GM21381 (cell line): ENCODE measurements at regions not wholly inside any gene's neighbourhood (a gene's known extent, or its start where the extent isn't known, plus 50 kb on each side); places are given as distances from the start of the nearest gene placed in this dataset.
"Not testable (repeated sequence)": the region's sequence is repeated elsewhere in the genome, so short reads cannot be mapped to it uniquely, and the experiment has no call there.

Experiments
- ATAC-seq: cut with Tn5 transposase; IDR thresholded peaks from one replicate; pipeline ENCODE4 v1.9.1; 2021; ENCODE audit warnings: mild to moderate bottlenecking, moderate library complexity; ENCODE audit not compliant: unreplicated experiment

- not testable (repeated sequence) for ATAC-seq
Measured at GRCh38 chrX:1105031-1105430, 107.4 kb downstream of the CRLF2 start.

GRCh38 chrX:1103360-1103759 lies 109.1 kb downstream of the CRLF2 start:
- no peak for ATAC-seq

GRCh38 chrX:1102786-1103185 lies 109.7 kb downstream of the CRLF2 start:
- ATAC-seq, result no peak

- ATAC-seq, result not testable (repeated sequence)
Measured at GRCh38 chrX:1102221-1102620, 110.2 kb downstream of the CRLF2 start.

DNA sequence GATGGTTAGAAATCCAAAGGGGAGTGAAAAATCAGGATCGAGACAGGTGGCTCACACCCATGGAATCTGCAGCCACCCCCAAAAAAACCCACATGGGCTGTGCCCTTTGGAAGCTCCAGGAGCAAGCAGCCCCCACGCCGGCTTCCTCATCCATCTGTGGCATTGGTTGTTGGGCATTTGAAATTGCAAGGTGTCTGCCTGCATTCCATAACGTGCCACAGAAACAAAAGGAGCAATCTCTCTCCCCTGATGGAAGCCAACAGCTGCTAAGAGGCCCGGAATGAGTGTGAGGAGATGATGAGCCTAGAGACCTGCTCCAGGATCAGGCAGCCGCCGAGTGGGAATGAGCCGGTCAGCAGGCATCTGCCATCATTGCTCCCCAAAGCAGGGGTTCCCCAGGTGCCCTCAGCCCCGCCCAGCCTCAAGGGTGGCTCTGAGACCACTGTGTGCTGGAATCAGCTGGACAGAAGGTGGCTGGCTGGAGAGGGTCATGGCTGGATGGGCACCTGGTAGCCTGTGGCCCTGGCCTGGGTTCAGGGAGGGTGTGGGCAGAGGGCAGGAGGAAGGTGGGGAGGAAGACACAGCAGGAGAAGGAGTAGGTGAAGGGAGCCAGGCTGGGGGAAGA lies 113.2 kb downstream of the CRLF2 start:
- no peak for ATAC-seq

DNA sequence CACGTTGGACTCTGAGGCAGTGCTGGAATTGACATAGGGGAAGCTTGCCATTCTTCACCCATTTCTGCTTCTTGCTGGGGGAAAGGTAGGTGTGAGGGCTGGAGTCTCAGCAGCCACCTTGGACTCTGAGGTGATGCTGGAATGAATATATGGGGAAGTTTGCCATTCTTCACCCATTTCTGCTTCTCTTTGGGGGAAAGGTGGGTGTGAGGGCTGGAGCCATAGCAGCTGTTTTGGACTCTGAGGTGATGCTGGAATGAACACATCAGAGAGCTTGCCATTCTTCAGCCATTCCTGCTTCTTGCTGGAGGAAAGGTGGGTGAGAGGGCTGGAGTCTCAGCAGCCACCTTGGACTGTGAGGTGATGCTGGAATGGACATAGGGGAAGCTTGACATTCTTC lies 115.1 kb downstream of the CRLF2 start:
- no peak for ATAC-seq

DNA sequence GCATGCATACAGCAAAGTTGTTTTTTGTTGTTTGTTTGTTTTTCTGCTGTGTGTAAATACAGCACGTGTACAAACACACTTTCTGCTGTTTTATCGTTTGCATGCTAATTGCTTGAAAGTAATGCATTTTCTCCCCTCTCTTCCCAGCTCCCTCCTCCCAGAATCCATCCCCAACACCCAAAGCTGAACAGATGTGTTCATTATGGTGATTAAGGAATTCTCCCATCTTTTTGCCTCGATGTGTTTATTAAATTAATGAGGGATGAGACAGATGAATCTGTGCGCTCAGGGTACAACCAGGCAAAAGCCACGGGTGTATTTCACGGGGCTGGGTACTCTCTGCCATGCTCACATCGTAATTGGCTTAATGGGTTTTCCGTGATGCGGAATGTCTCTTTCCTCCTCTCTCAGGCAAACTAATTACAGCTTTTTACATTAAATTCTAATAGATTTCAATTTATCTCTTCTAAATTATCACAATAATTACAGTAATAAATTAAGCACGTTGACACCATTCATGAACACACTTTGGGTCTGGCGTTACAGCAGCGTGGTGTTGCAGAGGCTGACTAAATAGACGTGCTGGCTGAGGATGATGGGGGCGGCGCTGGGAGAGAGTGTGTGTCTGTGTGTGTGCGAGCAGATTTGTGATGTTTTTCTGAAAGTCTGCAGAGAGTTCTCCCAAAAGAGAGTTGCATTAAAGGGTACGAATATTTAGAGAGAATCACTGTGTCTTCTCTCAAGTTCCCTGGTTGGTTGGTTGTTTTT lies 117.7 kb downstream of the CRLF2 start:
- ATAC-seq, result no peak

- no peak for ATAC-seq
Measured at GRCh38 chrX:1093586-1094421, 118.6 kb downstream of the CRLF2 start.

GRCh38 chrX:1093121-1093520 lies 119.3 kb downstream of the CRLF2 start:
- no peak for ATAC-seq

DNA sequence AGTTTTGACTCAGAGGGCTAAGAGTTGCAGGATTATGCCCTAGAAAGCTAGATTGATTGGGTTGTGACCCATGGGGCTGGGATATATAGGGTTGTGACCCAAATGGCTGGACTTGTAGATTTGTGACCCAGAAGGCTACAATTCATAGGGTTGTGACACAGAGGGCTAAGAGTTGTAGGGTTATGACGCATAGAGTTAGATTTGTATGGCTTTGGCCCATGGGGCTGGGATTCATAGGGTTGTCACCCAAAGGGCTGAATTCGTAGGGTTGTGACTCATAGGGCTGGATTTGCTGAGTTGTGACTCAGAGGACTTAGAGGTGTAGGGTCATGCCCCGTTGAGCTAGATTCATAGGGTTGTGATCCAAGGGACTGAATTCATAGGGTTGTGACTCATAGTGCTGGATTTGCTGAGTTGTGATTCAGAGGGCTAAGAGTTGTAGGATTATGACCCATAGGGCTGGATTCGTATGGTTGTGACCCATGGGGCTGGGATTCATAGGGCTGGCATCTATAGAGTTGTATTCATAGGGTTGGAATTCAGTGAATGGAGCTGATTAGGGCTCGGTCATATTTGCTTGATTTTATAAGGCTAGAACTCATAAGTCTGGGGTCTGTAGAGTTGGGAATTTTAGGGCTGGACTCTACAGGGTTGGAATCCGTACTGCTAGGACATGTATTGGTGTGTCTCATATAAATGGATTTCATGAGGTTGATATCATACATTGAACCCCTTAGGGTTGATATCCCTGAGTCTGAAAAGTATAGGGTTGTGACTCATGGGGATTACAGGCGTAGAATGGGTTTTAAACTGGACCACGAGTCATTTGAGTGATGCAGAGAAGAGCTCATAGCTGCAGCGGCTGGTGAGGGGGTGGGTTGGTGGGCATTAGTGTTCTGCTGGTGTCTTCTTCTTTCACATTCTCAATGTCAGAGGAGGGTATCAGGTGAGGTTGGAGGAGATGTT lies 125.7 kb downstream of the CRLF2 start:
- ATAC-seq, result no peak

DNA sequence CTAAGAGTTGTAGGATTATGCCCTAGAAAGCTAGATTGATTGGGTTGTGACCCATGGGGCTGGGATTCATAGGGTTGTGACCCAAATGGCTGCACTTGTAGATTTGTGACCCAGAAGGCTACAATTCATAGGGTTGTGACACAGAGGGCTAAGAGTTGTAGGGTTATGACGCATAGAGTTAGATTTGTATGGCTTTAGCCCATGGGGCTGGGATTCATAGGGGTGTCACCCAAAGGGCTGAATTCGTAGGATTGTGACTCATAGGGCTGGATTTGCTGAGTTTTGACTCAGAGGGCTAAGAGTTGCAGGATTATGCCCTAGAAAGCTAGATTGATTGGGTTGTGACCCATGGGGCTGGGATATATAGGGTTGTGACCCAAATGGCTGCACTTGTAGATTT lies 126.6 kb downstream of the CRLF2 start:
- ATAC-seq, result not testable (repeated sequence)

GRCh38 chrX:1084689-1085088 lies 127.8 kb downstream of the CRLF2 start:
- no peak for ATAC-seq

- no peak for ATAC-seq
Measured at GRCh38 chrX:1076871-1077651, 135.4 kb downstream of the CRLF2 start.

GRCh38 chrX:1075741-1076140 lies 136.7 kb downstream of the CRLF2 start:
- ATAC-seq, result no peak

GRCh38 chrX:1075156-1075555 lies 137.3 kb downstream of the CRLF2 start:
- no peak for ATAC-seq

DNA sequence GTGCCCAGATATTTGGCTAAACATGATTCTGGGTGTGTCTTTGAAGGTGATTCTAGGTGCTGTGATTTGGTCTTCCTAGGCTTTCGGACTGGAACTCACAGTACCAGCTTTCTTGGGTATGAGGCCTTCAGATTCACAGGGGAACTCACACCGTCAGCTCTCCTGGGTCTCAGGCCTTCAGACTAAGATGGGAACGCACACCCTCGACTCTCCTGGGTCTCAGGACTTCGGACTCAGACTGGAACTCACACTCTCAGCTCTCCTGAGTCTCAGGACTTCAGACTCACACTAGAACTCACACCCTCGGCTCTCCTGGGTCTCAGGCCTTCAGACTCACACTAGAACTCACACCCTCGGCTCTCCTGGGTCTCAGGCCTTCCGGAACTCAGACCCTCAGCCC lies 137.7 kb downstream of the CRLF2 start:
- no peak for ATAC-seq

DNA sequence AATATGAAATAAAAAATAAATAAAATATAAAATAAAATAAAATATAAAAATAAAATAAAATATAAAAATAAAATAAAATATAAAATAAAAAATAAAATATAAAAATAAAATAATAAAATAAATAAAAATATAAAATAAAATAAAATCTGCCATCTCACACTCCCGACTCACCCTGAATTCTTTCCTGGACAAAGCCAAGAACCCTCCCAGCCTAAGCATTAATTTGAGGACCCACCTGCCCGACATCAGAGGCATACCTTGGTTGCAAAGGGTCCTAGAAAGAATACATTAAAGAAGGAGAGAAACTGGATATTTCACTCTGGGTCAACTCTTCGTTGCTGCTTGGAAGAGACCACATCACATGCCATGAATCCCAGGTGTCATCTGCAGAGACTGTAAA lies 138.3 kb downstream of the CRLF2 start:
- ATAC-seq, result no peak

DNA sequence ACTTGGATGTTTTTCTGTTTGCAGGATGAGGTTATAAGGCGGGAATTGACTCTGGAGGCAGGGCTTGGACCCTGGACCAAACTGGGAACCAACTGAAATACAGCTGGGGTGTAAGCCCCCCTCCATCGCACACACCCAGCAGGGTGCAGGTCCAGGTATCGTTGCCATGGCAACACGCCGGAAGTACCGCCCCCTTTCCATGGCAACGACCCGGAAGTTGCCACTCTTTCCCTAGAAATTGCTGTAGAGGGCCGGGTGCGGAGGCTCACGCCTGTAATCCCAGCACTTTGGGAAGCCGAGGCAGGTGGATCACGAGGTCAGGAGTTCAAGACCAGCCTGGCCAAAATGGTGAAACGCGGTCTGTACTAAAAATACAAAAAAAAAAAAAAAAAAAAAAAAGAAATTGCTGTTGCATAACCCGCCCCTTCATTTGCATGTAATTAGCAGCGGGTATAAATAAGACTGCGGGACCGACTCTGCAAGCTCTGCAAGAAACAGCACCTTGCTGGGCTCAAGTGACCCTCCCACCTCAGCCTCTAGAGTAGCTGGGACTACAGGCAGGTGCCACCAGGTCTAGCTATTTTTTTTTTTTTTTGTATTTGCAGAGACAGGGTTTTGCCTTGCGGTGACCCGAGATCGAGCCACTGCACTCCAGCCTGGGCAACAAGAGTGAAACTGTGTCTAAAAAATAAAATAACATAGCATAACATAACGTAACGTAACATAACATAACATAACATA lies 139.6 kb downstream of the CRLF2 start:
- ATAC-seq, result no peak

- ATAC-seq, result no peak
Measured at GRCh38 chrX:1071351-1071750, 141.1 kb downstream of the CRLF2 start.
